C4-2B (cell line): ENCODE measurements at regions not wholly inside any gene's neighbourhood (a gene's known extent, or its start where the extent isn't known, plus 50 kb on each side); places are given as distances from the start of the nearest gene placed in this dataset.
"Not testable (repeated sequence)": the region's sequence is repeated elsewhere in the genome, so short reads cannot be mapped to it uniquely, and the experiment has no call there.

ENCODE experiments used
- H3K27ac ChIP-seq: fragments of 450-650 bp; 2 replicates; pipeline ENCODE4 v1.5.1; 2017
- CTCF ChIP-seq: fragments of 450-650 bp; conservative IDR thresholded peaks from 2 replicates; pipeline ENCODE4 v1.5.1; 2017; ENCODE audit warnings: mild to moderate bottlenecking
- ZFX ChIP-seq: fragments of 450-650 bp; IDR thresholded peaks from 2 replicates; pipeline ENCODE4 v1.6.1; 2017

DNA sequence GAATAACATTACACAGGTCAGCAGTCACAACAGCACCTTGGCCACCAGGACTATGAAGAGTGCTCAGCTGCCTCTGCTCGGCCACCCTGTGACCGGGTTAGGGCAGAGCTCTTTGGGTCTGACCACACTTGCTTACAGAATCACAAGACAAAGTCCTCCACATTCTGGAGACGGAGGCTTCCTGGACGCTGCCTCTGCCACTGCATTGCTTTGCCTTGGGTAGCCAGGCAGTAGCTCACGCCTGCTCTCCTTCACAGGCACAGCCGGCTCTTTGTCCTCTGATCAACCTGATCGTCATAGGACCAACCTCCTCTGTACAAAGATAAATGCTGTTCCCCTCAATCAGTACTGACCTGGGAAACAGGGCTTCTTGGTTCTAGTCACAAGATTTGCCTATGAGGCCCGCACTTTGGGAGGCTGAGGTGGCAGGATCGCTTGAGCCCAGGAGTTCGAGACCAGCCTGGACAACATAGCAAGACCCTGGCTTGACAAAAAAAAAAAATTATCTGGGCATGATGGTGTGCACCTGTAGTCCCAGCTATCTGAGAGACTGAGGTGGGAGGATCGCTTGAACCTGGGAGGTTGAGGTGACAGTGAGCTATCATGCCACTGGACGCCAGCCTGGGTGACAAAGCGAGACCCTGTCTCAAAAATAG lies 128.4 kb upstream of the IER5L start:
- H3K27ac ChIP-seq = no peak overlapping the region
- no peak for TF ChIP-seq ZFX
- no peak for TF ChIP-seq CTCF

- no peak overlapping the region for H3K27ac ChIP-seq
- TF ChIP-seq CTCF = no peak
- no peak for TF ChIP-seq ZFX
Measured at GRCh38 chr9:129305246-129305645, 127.2 kb upstream of the IER5L start.

- H3K27ac ChIP-seq = no peak overlapping the region
Measured at GRCh38 chr9:129301941-129302340, 123.9 kb upstream of the IER5L start.

DNA sequence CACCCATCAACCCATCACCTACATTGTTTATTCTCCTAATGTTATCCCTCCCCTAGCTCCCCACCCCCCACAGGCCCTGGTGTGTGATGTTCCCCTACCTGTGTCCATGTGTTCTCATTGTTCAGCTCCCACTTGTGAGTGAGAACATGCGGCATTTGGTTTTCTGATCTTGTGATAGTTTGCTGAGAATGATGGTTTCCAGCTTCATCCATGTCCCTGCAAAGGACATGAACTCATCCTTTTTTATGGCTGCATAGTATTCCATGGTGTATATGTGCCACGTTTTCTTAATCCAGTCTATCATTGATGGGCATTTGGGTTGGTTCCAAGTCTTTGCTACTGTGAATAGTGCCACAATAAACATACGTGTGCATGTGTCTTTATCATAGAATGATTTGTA lies 118.1 kb upstream of the IER5L start:
- not testable (repeated sequence) for H3K27ac ChIP-seq

More at GRCh38 chr9:129301941-129302340, 123.9 kb upstream of the IER5L start:
- TF ChIP-seq ZFX = no peak
- TF ChIP-seq CTCF = no peak

DNA sequence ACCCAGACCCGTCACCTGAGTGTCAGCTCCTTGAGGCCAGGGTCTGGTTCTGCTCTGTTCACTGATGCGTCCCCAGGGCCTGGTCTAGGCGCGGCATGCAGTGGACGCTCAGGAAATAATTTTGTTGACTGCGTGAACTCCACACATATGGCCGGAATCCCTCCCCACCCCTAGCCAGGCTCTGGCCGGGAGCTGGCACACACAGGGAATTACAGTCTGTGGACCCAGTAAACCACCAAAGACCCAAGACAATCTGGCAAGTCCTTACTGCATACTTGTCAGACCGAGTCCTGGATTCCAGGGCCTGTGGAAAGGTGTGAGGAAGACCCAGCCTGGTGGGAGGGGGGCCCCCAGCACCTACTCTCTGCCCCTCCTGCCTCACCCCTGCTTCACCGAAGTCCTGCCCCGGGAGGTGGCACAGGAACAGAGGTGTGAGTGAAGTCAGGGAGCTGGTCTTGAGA lies 113.0 kb upstream of the IER5L start:
- no peak overlapping the region for H3K27ac ChIP-seq
- no peak for TF ChIP-seq CTCF
- no peak for TF ChIP-seq ZFX

DNA sequence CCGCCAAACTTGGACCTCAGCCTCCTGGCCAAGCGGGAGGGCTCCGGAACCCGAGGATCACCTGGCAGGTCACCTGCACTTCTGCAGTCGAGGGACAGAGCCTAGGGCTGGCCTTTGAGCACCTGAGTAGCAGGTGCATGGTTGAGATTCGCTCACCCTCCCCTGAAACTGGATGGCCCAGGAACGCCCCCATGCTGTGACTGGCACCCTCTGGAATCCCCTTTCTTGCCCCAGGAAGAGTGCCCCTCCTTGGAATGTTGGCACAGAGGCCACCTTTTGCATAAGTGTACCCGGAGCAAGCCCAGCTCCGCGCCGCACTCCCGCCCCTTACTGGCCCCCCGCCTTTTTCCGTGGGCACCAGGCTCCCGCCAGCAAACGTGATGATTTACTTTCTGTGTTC lies 112.5 kb upstream of the IER5L start:
- H3K27ac ChIP-seq = no peak overlapping the region
- TF ChIP-seq CTCF (no peak), ZFX (no peak)

DNA sequence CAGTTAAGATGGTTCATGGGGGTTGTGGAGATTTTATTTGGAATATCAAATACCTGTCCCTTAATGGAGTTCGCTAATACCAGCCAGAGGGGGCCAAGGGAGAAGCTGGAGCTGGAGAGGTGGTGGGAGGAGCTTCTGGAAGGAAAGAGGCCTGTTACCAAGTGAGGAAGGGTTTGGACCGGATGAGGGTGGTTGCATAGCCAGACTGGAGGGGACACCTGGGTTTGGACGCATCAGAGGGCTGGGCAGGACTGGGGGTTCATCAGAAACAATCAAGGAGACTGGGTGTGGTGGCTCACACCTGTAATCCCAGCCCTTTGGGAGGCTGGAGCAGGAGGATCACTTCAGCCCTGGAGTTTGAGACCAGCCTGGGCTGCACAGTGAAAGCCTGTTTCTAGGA lies 111.8 kb upstream of the IER5L start:
- H3K27ac ChIP-seq = no peak overlapping the region
- TF ChIP-seq CTCF (no peak), ZFX (no peak)

GRCh38 chr9:129289131-129289731 lies 111.2 kb upstream of the IER5L start:
- no peak overlapping the region for H3K27ac ChIP-seq

More at GRCh38 chr9:129289131-129289731, 111.2 kb upstream of the IER5L start:
- TF ChIP-seq ZFX = no peak
